ENCODE measurements at regions not wholly inside any gene's neighbourhood (a gene's known extent, or its start where the extent isn't known, plus 50 kb on each side); places are given as distances from the start of the nearest gene placed in this dataset.

DNA sequence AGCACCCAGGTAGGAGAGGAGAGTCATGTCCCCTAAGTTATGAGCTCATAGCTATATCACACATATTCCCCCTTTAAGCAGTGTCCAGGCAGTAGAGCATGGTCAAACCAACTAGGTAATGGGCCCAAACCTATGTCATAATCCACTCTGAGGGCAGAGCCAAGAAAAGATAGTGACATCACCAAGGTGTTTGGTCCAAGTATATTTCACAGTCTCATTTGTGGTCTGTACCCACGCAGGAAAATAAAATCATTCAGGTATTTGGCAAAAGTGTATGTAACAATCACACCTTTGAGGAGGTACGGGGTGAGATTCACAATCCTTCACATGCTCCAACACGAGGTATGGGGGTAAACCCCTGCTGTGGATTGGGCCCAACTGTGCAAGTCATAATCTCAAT lies 2112.8 kb downstream of the TP53TG3F start:
- no peak for TF ChIP-seq CTCF (IDR thresholded peaks at IDR 0.05)
- no peak for TF ChIP-seq ZFX (IDR thresholded peaks at IDR 0.05; ENCODE audit: borderline replicate concordance)
